K562 (cell line): ENCODE measurements at regions not wholly inside any gene's neighbourhood (a gene's known extent, or its start where the extent isn't known, plus 50 kb on each side); places are given as distances from the start of the nearest gene placed in this dataset.

ENCODE experiments used
- BHLHE40 ChIP-seq: IDR thresholded peaks from 2 replicates; pipeline ENCODE4 v1.6.1; 2011; ENCODE audit warnings: low read length, improper control_type of control experiment
- CSDE1 ChIP-seq, 2 experiments: fragments of 450-650 bp; IDR thresholded peaks; 2 replicates each; pipeline ENCODE4 v1.6.1; 2016; ENCODE audit warnings: mild to moderate bottlenecking in 1 of 2
- ELF1 ChIP-seq: fragments of 200-800 bp; sonication (Bioruptor generic); IDR thresholded peaks from 2 replicates; pipeline ENCODE4 v1.6.1; 2016; ENCODE audit warnings: missing genetic modification characterization, missing compliant biosample characterization
- ELF4 ChIP-seq: fragments of 450-650 bp; formaldehyde crosslinking; IDR thresholded peaks from 2 replicates; pipeline ENCODE4 v1.4.0; 2022; ENCODE audit warnings: missing genetic modification characterization
- GTF2E2 ChIP-seq: fragments of 200-800 bp; sonication (Bioruptor generic); IDR thresholded peaks from 2 replicates; pipeline ENCODE4 v1.6.1; 2016; ENCODE audit warnings: missing genetic modification characterization, missing compliant biosample characterization
- KHSRP ChIP-seq: fragments of 450-650 bp; IDR thresholded peaks from 2 replicates; pipeline ENCODE4 v1.6.1; 2017
- MCM7 ChIP-seq, 2 experiments: fragments of 450-650 bp; IDR thresholded peaks; 2 replicates each; pipeline ENCODE4 v1.6.1; 2016 to 2018
- MEF2A ChIP-seq: IDR thresholded peaks from 2 replicates; pipeline ENCODE4 v1.6.1; 2011; ENCODE audit warnings: low read depth, mild to moderate bottlenecking, low read length, moderate library complexity; ENCODE audit not compliant: control insufficient read depth
- MTF1 ChIP-seq: fragments of 250-450 bp; sonication (Bioruptor Pico); IDR thresholded peaks from 2 replicates; pipeline ENCODE4 v1.9.0; 2021; ENCODE audit warnings: moderate library complexity, mild to moderate bottlenecking, inconsistent platforms, borderline replicate concordance
- NCOA1 ChIP-seq: fragments of 450-650 bp; IDR thresholded peaks from 2 replicates; pipeline ENCODE4 v1.6.1; 2016; ENCODE audit warnings: low read depth
- PRMT5 ChIP-seq: sonication (generic); formaldehyde crosslinking; IDR thresholded peaks from 2 replicates; pipeline ENCODE4 v1.5.0; 2020; ENCODE audit warnings: missing genetic modification reagents
- RBM39 ChIP-seq: fragments of 200-400 bp; formaldehyde crosslinking; optimal IDR thresholded peaks from 2 replicates; pipeline ENCODE3; 2018; ENCODE audit warnings: low read depth, low read length
- SRF ChIP-seq, 2 experiments: fragments of 250-450, 450-650 bp in 1 of 2; sonication (Bioruptor Pico) in 1 of 2; sonication (generic) in 1 of 2; formaldehyde crosslinking; IDR thresholded peaks; 2 replicates each; pipeline versions ENCODE4 v1.5.0 to v1.5.1; 2020 to 2022; ENCODE audit warnings: mild to moderate bottlenecking in 1 of 2, missing genetic modification reagents in 1 of 2
- STAG1 ChIP-seq: sonication (generic); formaldehyde crosslinking; IDR thresholded peaks from 2 replicates; pipeline ENCODE4 v1.5.0; 2020; ENCODE audit warnings: missing genetic modification reagents, borderline replicate concordance
- TCF15 ChIP-seq: fragments of 250-450 bp; sonication (Bioruptor Pico); IDR thresholded peaks from 2 replicates; pipeline ENCODE4 v1.8.0; 2022; ENCODE audit warnings: moderate library complexity, mild to moderate bottlenecking, inconsistent platforms
- THAP7 ChIP-seq: fragments of 250-450 bp; sonication (Bioruptor Pico); IDR thresholded peaks from 2 replicates; pipeline ENCODE4 v1.5.0; 2021
- USF2 ChIP-seq: sonication (generic); formaldehyde crosslinking; IDR thresholded peaks from 2 replicates; pipeline ENCODE4 v1.5.0; 2020; ENCODE audit warnings: missing genetic modification reagents
- WHSC1 ChIP-seq: IDR thresholded peaks from one replicate; pipeline ENCODE4 v1.6.1; 2012; ENCODE audit warnings: low read length, control low read depth, inconsistent platforms
- YY1 ChIP-seq, 3 experiments: IDR thresholded peaks; 2 replicates each; pipeline ENCODE4 v1.6.1; 2011; ENCODE audit warnings: low read length in 2 of 3, mild to moderate bottlenecking in 2 of 3, moderate library complexity in 2 of 3, borderline replicate concordance in 1 of 3, control low read depth in 1 of 3, low read depth in 1 of 3; ENCODE audit not compliant: insufficient read depth in 3 of 3, insufficient replicate concordance in 2 of 3, control insufficient read depth in 1 of 3, insufficient read length in 1 of 3; ENCODE audit errors: extremely low read depth in 1 of 3
- ZEB2 ChIP-seq: fragments of 450-650 bp; IDR thresholded peaks from 2 replicates; pipeline ENCODE4 v1.6.1; 2016
- ZNF41 ChIP-seq: fragments of 250-450 bp; sonication (Bioruptor Pico); conservative IDR thresholded peaks from 2 replicates; pipeline ENCODE4 v1.4.0; 2020; ENCODE audit warnings: mild to moderate bottlenecking
- ZNF695 ChIP-seq: fragments of 450-650 bp; formaldehyde crosslinking; IDR thresholded peaks from 2 replicates; pipeline ENCODE4 v1.4.0; 2020; ENCODE audit warnings: mild to moderate bottlenecking, moderate library complexity
- TF ChIP-seq, protein P1 (sequence below), 2 experiments: fragments of 250-450 bp in 1 of 2; fragments of 450-650 bp in 1 of 2; sonication (Bioruptor Pico) in 1 of 2; IDR thresholded peaks; 2 replicates each; pipeline versions ENCODE4 v1.6.1 to v1.8.0; 2016 to 2021; ENCODE audit warnings: mild to moderate bottlenecking in 2 of 2, moderate library complexity in 2 of 2, missing compliant biosample characterization in 1 of 2, missing genetic modification characterization in 1 of 2
- TF ChIP-seq, protein P2 (sequence below): fragments of 450-650 bp; formaldehyde crosslinking; IDR thresholded peaks from 2 replicates; pipeline ENCODE4 v1.4.0; 2022; ENCODE audit warnings: missing genetic modification characterization
- TF ChIP-seq, protein P3 (sequence below): fragments of 450-650 bp; formaldehyde crosslinking; conservative IDR thresholded peaks from 2 replicates; pipeline ENCODE4 v1.4.0; 2022; ENCODE audit warnings: mild to moderate bottlenecking, missing genetic modification characterization

DNA sequence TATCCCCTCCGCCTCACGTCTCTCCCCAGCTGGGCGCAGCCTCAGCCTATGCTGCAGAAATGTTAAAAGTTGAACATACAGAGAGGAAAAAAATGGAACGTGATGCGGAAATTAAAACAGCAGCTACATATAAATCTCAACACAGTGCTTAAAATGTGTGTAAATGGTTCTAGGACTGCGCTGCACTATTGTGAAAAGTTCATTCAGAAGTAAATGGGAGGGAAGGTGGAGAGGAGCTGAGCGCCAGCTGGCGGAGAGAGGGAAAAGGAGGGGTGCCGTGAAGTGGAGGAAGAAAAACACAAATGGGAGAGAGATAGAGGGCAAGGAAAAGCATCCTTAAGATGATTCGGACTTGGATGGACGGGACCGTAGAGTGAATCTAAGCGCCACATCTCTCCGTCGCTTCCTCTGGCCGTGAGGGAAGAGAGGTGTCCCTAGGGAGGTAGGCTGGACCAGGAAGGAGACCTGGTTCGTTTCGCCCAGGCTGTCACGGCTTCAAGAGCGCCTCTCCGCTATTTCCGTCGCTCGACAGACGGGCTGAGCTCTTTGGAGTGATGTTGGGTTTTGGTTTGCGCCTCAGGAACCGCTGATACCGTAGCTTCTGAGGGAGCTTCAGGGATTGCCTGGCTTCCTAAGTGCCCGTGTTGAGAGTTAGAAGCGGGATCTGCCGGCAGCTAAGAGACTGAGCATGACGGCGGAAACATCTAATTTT is 113.7 kb downstream of the TRIM27 start (continued):
- TF ChIP-seq ZNF695 (no peak), BHLHE40 (no peak), USF2 (CRISPR knock-in tag) (no peak), GTF2E2 (no peak), YY1 (IDR thresholded peaks at IDR 0.05; ENCODE audit: borderline replicate concordance in 1 of 3, control insufficient read depth in 1 of 3, extremely low read depth in 1 of 3, insufficient read depth in 3 of 3, insufficient read length in 1 of 3, insufficient replicate concordance in 2 of 3, low read depth in 1 of 3, low read length in 2 of 3) (no peak), KHSRP (no peak), MCM7 (IDR thresholded peaks at IDR 0.05) (no peak), ZNF41 (CRISPR knock-in tag) (no peak), MEF2A (0 out of 2 replicates have a peak, but pooled peaks have one; percentile 1), TCF15 (no peak), STAG1 (CRISPR knock-in tag) (no peak), MTF1 (CRISPR knock-in tag) (no peak), RBM39 (no peak), THAP7 (no peak), WHSC1 (no peak), ELF1 (tag) (peak; percentile 33; the same call in 1 of the 2 replicates), ZEB2 (peak; percentile 31; the same call in 1 of the 2 replicates), NCOA1 (no peak), ELF4 (CRISPR knock-in tag) (no peak), CSDE1 (IDR thresholded peaks at IDR 0.05) (no peak), PRMT5 (no peak), SRF (CRISPR knock-in tag; IDR thresholded peaks at IDR 0.05) (no peak; a peak in 1 of 4 replicates)
- TF ChIP-seq, protein P1, sequence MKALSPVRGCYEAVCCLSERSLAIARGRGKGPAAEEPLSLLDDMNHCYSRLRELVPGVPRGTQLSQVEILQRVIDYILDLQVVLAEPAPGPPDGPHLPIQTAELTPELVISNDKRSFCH (CRISPR knock-in tag; IDR thresholded peaks at IDR 0.05): no peak
- TF ChIP-seq, protein P1 (tag; IDR thresholded peaks at IDR 0.05): no peak
- TF ChIP-seq, protein P2, sequence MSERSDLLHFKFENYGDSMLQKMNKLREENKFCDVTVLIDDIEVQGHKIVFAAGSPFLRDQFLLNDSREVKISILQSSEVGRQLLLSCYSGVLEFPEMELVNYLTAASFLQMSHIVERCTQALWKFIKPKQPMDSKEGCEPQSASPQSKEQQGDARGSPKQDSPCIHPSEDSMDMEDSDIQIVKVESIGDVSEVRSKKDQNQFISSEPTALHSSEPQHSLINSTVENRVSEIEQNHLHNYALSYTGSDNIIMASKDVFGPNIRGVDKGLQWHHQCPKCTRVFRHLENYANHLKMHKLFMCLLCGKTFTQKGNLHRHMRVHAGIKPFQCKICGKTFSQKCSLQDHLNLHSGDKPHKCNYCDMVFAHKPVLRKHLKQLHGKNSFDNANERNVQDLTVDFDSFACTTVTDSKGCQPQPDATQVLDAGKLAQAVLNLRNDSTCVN (CRISPR knock-in tag): no peak
- TF ChIP-seq, protein P3, sequence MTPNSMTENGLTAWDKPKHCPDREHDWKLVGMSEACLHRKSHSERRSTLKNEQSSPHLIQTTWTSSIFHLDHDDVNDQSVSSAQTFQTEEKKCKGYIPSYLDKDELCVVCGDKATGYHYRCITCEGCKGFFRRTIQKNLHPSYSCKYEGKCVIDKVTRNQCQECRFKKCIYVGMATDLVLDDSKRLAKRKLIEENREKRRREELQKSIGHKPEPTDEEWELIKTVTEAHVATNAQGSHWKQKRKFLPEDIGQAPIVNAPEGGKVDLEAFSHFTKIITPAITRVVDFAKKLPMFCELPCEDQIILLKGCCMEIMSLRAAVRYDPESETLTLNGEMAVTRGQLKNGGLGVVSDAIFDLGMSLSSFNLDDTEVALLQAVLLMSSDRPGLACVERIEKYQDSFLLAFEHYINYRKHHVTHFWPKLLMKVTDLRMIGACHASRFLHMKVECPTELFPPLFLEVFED (CRISPR knock-in tag): 0 out of 2 replicates have a peak, but pooled peaks have one; percentile 19
